ENCODE measurements at regions not wholly inside any gene's neighbourhood (a gene's known extent, or its start where the extent isn't known, plus 50 kb on each side); places are given as distances from the start of the nearest gene placed in this dataset.

DNA sequence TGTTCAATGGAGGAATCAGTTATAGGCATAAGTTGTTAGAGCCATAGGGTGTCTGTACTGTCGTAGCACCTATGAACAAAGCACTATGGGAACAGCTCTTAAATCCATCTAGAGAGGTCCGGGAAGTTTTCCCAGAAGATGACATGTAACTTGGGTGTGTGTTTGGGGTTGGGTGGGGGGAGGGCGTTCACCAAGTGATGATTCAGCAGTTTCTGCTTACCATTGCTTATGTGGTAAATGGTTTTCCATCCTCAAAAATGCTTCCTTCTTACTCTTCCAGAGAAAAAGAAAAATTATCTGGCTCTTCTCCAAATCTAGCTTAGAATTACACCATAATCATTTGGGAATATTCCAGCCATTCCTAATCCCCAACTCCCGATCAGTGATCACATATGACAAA, 361.1 kb upstream of the ZNF521 start:
- TF ChIP-seq, protein P1, sequence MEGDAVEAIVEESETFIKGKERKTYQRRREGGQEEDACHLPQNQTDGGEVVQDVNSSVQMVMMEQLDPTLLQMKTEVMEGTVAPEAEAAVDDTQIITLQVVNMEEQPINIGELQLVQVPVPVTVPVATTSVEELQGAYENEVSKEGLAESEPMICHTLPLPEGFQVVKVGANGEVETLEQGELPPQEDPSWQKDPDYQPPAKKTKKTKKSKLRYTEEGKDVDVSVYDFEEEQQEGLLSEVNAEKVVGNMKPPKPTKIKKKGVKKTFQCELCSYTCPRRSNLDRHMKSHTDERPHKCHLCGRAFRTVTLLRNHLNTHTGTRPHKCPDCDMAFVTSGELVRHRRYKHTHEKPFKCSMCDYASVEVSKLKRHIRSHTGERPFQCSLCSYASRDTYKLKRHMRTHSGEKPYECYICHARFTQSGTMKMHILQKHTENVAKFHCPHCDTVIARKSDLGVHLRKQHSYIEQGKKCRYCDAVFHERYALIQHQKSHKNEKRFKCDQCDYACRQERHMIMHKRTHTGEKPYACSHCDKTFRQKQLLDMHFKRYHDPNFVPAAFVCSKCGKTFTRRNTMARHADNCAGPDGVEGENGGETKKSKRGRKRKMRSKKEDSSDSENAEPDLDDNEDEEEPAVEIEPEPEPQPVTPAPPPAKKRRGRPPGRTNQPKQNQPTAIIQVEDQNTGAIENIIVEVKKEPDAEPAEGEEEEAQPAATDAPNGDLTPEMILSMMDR (IDR thresholded peaks at IDR 0.05), result no peak
- no peak for TF ChIP-seq EZH2 (IDR thresholded peaks at IDR 0.05; ENCODE audit: borderline replicate concordance, insufficient read depth, low read depth, low read length, poor library complexity, severe bottlenecking)
- Mint-ChIP-seq H3K27me3 (peaks cover 4% of the 10 kb centered on the region), H3K9me3 (ENCODE audit: insufficient read depth) (no peaks in the 10 kb centered on the region), H3K27ac (no peak overlapping the region), H3K4me1 (no peaks in the 10 kb centered on the region), H3K4me3 (no peak overlapping the region)
- H3K79me2 ChIP-seq (ENCODE audit: control insufficient read depth, insufficient read depth, low read length), result no peaks in the 10 kb centered on the region
- DNase-seq (no peak), ATAC-seq (ENCODE audit: low read depth) (no peak)
- H4K20me1 ChIP-seq (ENCODE audit: control insufficient read depth, insufficient read depth, low read length, poor library complexity, severe bottlenecking), result no peaks in the 10 kb centered on the region
- peaks cover 0 to 2% (median 0%) of the 10 kb centered on the region in 3 donors for H3K9me3 ChIP-seq (ENCODE audit: control extremely low read depth in 1 of 3, control insufficient read depth in 2 of 3, insufficient read depth in 1 of 3, low read length in 2 of 3)
- 100% methylated on average over 1 of the region's 4 CpGs for WGBS (ENCODE audit: insufficient coverage)
- H3K27me3 ChIP-seq (replicated peaks in 1 of 4; ENCODE audit: control extremely low read depth in 1 of 4, control insufficient read depth in 3 of 4, insufficient read depth in 4 of 4, low read length in 3 of 4), result no peaks in the 10 kb centered on the region
- H3K27ac ChIP-seq (ENCODE audit: low read length in 2 of 2), result no peak overlapping the region
- no peaks in the 10 kb centered on the region for H3K36me3 ChIP-seq (replicated peaks in 1 of 2; ENCODE audit: control extremely low read depth in 1 of 2, control insufficient read depth in 1 of 2, extremely low read depth in 1 of 2, insufficient read depth in 2 of 2, low read length in 1 of 2)
- ChIA-PET POLR2A (no interaction called here), CTCF (no interaction called here)
- no peak overlapping the region for H2AFZ ChIP-seq (ENCODE audit: insufficient read depth, low read depth, low read length, poor library complexity, severe bottlenecking)
- H3K4me3 ChIP-seq (ENCODE audit: control extremely low read depth in 1 of 5, extremely low read depth in 1 of 5, insufficient read depth in 1 of 5, low read depth in 2 of 5, low read length in 4 of 5), result no peak overlapping the region
- intact Hi-C loops (cut with micrococcal nuclease), result no loop called here
- no peak overlapping the region for H3K4me2 ChIP-seq (replicated peaks; ENCODE audit: low read depth, low read length, poor library complexity, severe bottlenecking)
- H3K4me1 ChIP-seq (ENCODE audit: control insufficient read depth in 2 of 2, insufficient read depth in 2 of 2, low read length in 2 of 2), result no peaks in the 10 kb centered on the region
- H3K9ac ChIP-seq (ENCODE audit: low read length), result no peak overlapping the region

- H3K4me3 Mint-ChIP-seq, result no peak overlapping the region
- H4K20me1 ChIP-seq (ENCODE audit: control insufficient read depth, insufficient read depth, low read length, poor library complexity, severe bottlenecking), result no peaks in the 10 kb centered on the region
- CTCF ChIA-PET, result no interaction called here
- H3K9me3 Mint-ChIP-seq (ENCODE audit: insufficient read depth), result no peaks in the 10 kb centered on the region
- H3K4me1 Mint-ChIP-seq, result no peaks in the 10 kb centered on the region
- H3K27me3 ChIP-seq (replicated peaks in 1 of 4; ENCODE audit: control extremely low read depth in 1 of 4, control insufficient read depth in 3 of 4, insufficient read depth in 4 of 4, low read length in 3 of 4), result no peaks in the 10 kb centered on the region
- intact Hi-C loops (cut with micrococcal nuclease), result no loop called here
- ATAC-seq (ENCODE audit: low read depth) (no peak), DNase-seq (no peak)
- WGBS (ENCODE audit: insufficient coverage), result 7% methylated on average over 3 of the region's 3 CpGs
- H3K36me3 ChIP-seq (replicated peaks in 1 of 2; ENCODE audit: control extremely low read depth in 1 of 2, control insufficient read depth in 1 of 2, extremely low read depth in 1 of 2, insufficient read depth in 2 of 2, low read length in 1 of 2), result no peaks in the 10 kb centered on the region
- H3K27me3 Mint-ChIP-seq, result peaks cover 4% of the 10 kb centered on the region
- no peaks in the 10 kb centered on the region for H3K79me2 ChIP-seq (ENCODE audit: control insufficient read depth, insufficient read depth, low read length)
- H2AFZ ChIP-seq (ENCODE audit: insufficient read depth, low read depth, low read length, poor library complexity, severe bottlenecking), result no peak overlapping the region
- no peak overlapping the region for H3K4me2 ChIP-seq (replicated peaks; ENCODE audit: low read depth, low read length, poor library complexity, severe bottlenecking)
- H3K9ac ChIP-seq (ENCODE audit: low read length), result no peak overlapping the region
- no peaks in the 10 kb centered on the region for H3K9me3 ChIP-seq (ENCODE audit: control extremely low read depth in 1 of 3, control insufficient read depth in 2 of 3, insufficient read depth in 1 of 3, low read length in 2 of 3)
- no peak overlapping the region for H3K27ac ChIP-seq (ENCODE audit: low read length in 2 of 2)
- no peak overlapping the region for H3K27ac Mint-ChIP-seq
- H3K4me1 ChIP-seq (ENCODE audit: control insufficient read depth in 2 of 2, insufficient read depth in 2 of 2, low read length in 2 of 2), result no peaks in the 10 kb centered on the region
- POLR2A ChIA-PET, result no interaction called here
- TF ChIP-seq, protein P1 (IDR thresholded peaks at IDR 0.05), result no peak
- TF ChIP-seq EZH2 (IDR thresholded peaks at IDR 0.05; ENCODE audit: borderline replicate concordance, insufficient read depth, low read depth, low read length, poor library complexity, severe bottlenecking), result no peak
- H3K4me3 ChIP-seq (ENCODE audit: control extremely low read depth in 1 of 5, extremely low read depth in 1 of 5, insufficient read depth in 1 of 5, low read depth in 2 of 5, low read length in 4 of 5), result no peak overlapping the region
Observed at GRCh38 chr18:25710981-25711380, 359.0 kb upstream of the ZNF521 start.

Data from B cell (primary cell).